Body of pancreas (tissue), 4 donors: ENCODE measurements at regions not wholly inside any gene's neighbourhood (a gene's known extent, or its start where the extent isn't known, plus 50 kb on each side); places are given as distances from the start of the nearest gene placed in this dataset.

Experiments
- CTCF ChIP-seq, 7 experiments: fragments of 450-650 bp in 4 of 7; fragments of 200-600 bp in 3 of 7; sonication (generic) in 3 of 7; IDR thresholded peaks; one replicate each; pipeline ENCODE4 v1.5.1; 2016 to 2019; ENCODE audit warnings: antibody characterized with exemption in 7 of 7
- POLR2A ChIP-seq, 3 donors: fragments of 450-650 bp; IDR thresholded peaks; one replicate each; pipeline ENCODE4 v1.6.1; 2016; ENCODE audit warnings: antibody characterized with exemption in 3 of 3, mild to moderate bottlenecking in 2 of 3

- TF ChIP-seq CTCF (IDR thresholded peaks at IDR 0.05), result no peak
- TF ChIP-seq POLR2A (IDR thresholded peaks at IDR 0.05), result no peak
Measured at GRCh38 chr9:32293091-32293490, 91.4 kb upstream of the ACO1 start.
